Gastroesophageal sphincter (tissue), 3 donors: ENCODE measurements at regions not wholly inside any gene's neighbourhood (a gene's known extent, or its start where the extent isn't known, plus 50 kb on each side); places are given as distances from the start of the nearest gene placed in this dataset.

Source experiments
- POLR2A ChIP-seq, 2 donors: fragments of 450-650 bp; IDR thresholded peaks; one replicate each; pipeline ENCODE4 v1.6.1; 2017; ENCODE audit warnings: antibody characterized with exemption in 2 of 2, mild to moderate bottlenecking in 2 of 2, moderate library complexity in 1 of 2
- POLR2AphosphoS5 ChIP-seq: sonication (generic); formaldehyde crosslinking; IDR thresholded peaks from one replicate; pipeline ENCODE4 v1.6.1; 2017; ENCODE audit warnings: antibody characterized with exemption
- TF ChIP-seq, protein P1 (sequence below), 4 experiments: fragments of 200-600 bp in 2 of 4; fragments of 450-650 bp in 2 of 4; sonication (generic) in 1 of 4; IDR thresholded peaks; one replicate each; pipeline ENCODE4 v1.5.1; 2017 to 2019; ENCODE audit warnings: antibody characterized with exemption in 4 of 4, mild to moderate bottlenecking in 2 of 4, moderate library complexity in 2 of 4

DNA sequence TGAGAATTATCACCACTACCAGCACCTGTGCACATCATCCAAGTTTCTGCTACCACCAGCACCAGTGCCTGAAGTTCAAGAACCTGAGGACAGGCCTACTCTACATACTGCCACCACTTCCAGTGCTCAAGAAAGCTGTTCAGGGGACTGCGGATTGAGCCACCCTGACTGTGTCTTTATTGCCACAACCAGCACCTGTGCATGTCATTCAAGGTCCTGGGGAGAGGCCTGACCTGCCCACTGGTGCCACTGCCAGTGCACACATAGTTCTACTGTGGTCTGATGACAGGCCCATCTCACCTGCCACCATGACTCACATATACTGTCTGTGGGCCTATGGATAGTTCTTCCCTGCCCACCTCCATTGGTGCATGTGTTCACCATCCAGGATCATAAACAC, 559.4 kb downstream of the COL12A1 start:
- TF ChIP-seq, protein P1, sequence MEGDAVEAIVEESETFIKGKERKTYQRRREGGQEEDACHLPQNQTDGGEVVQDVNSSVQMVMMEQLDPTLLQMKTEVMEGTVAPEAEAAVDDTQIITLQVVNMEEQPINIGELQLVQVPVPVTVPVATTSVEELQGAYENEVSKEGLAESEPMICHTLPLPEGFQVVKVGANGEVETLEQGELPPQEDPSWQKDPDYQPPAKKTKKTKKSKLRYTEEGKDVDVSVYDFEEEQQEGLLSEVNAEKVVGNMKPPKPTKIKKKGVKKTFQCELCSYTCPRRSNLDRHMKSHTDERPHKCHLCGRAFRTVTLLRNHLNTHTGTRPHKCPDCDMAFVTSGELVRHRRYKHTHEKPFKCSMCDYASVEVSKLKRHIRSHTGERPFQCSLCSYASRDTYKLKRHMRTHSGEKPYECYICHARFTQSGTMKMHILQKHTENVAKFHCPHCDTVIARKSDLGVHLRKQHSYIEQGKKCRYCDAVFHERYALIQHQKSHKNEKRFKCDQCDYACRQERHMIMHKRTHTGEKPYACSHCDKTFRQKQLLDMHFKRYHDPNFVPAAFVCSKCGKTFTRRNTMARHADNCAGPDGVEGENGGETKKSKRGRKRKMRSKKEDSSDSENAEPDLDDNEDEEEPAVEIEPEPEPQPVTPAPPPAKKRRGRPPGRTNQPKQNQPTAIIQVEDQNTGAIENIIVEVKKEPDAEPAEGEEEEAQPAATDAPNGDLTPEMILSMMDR (IDR thresholded peaks at IDR 0.05) = no peak
- TF ChIP-seq POLR2A (IDR thresholded peaks at IDR 0.05) (no peak), POLR2AphosphoS5 (no peak)
